HG03571 (cell line): ENCODE measurements at regions not wholly inside any gene's neighbourhood (a gene's known extent, or its start where the extent isn't known, plus 50 kb on each side); places are given as distances from the start of the nearest gene placed in this dataset.

Experiments used
- ATAC-seq: cut with Tn5 transposase; IDR thresholded peaks from one replicate; pipeline ENCODE4 v1.9.1; 2021; ENCODE audit not compliant: unreplicated experiment

DNA sequence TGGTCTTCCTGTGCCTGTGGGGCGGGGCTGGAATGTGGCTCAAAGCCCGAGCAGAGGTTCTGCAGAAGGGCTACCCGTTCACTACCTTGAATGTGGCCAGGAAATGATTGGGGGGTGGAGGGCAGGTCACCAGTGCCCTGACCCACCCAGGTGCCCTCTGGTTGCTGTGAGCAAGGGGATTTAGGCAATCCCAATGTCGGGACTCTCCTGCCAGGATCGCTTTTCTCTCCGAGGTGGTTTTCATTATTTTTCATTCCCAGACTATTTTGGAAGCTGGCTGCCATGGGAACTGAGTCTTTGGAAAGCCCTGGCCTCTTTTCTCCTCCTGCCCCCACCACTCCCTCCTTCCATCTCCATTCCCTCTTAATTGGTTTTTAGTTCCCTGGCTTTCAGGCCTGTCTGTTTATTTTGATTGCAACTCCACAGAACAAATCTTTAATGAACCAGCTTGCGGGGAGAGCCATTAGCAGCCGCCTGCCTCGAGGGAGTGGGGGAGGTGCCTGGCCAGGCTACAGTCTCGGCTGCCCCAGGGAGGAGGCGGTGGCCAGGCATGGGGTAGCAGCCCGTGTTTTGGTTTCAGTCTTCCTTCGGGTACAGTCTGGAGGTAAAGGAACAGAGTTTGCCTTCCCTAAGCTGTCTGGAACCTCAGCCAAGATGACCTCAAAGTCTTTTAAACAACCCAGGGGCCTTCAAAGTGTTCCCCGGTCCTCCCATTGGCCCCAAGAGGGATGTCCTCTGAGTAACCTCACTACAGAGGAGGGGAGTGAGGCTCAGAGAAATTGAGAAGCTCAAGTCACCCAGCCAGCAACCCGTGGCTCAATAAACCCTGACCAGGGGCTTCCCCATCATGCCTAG is 114.4 kb upstream of the HAAO start:
- no peak for ATAC-seq

DNA sequence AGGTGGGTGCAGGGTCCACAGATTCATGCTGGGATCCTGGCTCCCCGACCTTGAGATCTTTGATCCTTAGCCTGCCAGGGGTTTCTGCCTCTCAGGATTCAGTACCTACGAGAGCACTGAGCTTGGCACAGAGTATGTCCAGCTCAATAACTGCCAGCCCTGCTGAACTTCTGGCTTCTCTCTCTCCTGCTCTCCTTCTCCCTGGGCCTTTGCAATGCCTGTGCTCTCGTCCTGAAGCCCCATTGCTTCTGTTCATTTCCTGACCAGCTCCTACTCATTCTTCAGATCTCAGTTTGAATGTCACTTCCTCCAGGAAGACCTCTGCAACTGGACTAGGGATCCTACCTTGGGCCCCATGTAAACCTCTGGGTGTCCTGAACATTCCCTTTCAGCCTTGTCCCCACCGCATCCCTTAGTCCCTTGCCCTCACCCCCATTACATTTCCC is 113.8 kb upstream of the HAAO start:
- no peak for ATAC-seq

DNA sequence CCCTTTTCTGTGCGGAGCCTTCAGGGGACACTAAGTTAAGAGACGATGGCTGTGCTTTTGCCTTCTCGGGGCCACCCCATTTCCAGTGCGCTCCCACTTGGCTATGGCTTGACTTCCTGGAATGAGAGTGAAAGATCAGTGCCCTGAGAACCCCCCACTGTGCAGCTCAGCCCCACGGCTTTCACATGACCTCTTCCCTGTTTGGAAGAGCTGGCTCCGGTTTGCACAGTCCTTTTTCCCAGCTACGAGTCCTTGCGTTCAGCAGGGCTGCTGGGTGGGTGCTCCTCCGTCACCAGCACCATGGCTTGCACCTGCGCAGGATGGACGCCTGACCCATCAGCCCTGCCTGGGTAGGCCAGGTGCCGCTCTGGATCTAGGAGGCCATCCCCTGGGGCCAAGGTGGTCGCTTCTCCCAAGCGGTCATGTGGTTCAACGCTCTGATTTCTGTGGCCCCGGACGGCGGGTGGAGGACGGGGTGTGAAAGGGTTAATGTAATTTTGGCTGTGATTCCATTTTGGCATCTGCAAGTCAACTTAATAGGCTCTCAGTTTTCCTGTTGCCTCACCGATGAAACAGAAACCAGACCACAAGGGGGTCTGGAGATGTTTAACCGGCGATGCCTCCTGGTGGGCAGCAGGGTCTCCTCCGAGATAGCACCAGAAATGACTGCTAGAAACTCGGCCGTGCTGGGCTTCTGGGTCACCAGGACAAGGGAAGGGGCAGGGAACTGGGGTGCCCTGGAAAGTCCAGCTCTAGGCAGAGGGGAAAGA is 113.1 kb upstream of the HAAO start:
- ATAC-seq: no peak

DNA sequence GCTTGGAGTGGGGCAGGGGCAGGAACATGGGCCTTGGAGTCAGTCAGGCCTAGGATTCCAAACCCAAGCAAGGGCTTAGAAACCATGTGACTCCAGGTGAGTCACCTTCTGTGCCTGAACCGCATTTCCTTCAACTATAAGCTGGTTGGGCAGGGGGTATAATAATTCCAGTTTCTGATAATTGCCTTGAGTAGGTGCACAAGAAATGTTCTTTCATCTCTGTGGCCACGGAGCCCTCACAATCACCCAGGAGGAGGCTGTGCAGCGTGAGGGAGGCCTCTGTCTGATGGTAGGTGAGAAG is 112.1 kb upstream of the HAAO start:
- ATAC-seq: no peak

DNA sequence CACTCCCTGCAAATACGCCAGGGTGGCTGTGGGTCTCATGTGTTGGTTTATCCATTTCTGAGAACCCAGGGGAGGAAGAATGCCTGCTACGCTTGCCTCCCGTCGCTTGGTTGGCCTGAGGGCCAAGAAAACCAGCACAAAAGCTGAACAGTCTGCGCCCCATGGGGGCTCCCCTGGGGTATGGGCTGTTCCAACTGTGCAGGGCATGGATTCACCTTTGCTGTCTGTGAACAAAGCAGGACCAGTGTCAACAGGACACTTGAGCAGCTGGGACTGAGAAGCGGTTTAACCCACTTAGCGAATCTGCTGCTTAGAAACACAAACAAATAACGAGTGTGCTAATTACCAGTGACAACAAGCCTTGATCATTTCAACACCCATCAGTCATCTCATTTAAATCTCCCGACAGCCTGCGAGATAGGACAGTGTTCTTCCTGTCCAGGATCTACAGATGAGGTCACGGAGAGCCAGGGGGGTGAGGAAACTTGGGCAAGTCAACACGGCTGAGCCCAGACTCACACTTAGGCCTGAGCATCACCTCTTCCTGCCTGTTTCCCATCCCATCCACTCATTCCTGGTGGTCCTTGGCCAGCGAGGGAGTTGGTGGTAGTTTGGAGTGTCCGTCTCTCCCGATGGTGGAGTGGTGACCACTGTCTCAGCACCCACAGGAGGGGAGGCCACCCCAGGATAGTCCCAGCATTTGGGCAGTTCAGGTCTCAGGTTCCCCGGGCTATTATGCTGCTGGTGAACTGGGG is 111.6 kb upstream of the HAAO start:
- no peak for ATAC-seq

DNA sequence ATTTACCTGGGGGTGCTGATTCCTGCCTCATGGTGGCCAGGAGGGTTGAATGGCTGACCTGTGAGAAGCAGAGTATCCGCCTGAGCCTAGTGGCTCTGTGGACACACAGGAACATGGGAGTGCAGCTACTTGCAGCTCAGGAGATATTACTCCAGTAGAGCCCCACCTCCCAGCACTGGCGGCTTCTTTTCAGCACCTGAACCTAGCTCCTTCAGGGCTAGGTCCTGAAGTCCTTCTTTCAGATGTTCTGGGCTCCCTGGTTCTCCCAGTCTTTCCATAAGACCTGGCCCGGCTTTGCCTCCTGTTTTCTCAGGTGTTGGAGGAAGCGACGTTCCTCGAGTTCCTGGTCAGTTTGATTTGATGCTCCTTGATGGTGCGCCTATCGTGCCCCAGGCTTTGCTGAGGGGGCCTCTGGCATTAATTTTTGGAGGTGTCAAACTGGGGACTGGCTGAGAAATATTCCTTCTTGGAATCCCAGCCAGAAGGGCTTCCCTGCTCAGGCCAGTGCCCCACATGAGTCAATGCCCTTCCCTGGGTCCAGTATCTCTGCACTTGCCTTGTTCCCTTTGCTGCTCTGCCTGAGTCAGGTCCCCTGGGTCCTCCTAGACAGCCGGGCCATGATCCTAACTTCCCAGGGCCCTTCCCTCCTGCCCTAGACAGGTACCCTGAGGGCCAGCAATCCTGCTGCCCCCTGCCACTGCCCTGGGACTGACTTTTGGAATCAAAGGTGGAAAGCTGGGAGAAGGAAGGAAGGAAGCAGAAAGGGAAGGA is 110.7 kb upstream of the HAAO start:
- ATAC-seq: no peak

DNA sequence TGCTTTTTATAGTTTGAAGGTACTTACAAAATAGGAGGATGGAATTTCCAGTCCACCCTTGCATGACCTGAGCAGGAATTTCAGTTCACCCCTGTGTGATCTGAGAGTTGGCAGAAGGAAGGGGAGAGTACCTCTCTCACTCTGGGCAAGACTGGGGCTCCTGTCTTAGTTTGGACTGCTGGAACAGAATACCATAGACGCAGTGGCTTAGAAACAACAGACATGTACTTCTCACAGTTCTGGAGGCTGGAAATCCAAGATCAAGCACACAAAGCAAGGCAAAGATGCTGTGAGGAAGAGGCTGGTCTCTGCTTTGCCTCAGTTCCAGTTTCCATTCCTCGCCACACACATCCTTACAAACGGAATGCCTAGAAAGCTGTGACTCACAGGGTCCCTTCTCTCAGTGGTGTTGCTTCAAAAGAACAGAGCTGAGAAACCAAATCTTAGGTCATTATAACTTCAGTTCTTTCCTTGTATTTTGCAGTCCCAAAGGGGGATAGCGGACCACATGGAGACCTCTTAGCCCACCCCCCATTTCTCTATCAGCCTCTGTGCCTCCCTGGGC is 108.8 kb upstream of the HAAO start:
- ATAC-seq: no peak

DNA sequence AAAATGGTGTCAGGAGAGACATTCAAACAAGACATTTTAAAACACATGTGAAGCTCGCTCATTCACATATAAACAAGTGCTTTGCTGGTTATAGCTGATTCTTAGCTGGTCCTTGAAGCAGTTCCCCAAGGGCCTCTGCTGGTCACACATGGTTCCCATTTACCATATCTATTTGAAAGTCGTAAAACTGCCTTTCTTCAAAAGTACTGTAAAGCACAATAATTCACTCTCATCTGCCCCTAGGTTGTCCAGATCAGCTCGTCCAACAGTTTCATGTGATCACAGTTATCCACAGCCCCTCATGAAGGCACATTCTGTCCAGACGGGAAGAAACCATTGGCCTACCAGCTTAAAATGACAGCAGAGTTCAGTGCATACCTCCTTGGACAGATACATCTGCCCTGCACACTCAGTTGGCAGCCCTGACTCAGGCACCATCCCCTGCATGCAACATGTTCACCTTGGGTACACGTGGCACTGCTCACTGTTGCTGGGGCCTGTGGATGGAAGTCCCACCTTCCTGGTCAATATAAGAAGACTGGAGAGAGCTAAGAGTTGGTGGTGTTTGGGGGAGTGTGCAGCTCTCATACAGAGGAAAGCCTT is 108.0 kb upstream of the HAAO start:
- ATAC-seq: no peak

DNA sequence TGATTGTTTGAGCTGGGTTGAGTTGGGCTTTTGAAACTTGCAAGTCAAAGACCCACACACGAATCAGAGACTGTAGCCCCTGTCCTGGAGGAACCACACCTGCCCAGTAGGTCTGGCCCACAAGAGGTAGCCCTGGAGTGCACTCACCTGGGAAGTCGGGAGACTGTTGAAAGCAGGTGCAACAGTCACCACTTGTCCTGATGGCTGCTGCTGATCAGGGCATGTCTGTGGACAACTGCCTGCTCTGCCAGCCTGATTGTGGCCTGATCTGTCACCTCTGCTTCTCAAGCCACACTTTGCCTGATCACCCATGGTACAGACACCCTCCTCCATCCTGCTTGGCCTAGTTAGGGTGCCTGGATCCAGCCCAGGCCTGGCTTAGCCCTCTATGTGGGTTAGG is 105.0 kb upstream of the HAAO start:
- no peak for ATAC-seq

DNA sequence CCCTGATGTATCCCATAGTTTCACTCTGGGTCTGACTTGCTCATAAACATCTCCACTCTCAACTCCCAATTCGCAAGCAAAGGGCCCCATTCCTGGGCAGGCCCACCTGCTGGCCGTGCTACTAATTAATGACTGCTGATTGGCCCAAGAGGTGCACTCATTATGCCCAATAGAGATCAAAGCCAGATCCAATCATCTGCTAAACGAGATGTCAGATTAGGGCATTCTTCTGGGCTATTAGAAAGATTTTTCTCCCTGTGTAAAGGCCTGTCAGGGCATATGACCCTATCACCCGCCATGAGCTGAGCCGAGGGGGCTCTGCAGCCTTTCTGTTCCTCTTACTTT is 103.4 kb upstream of the HAAO start:
- no peak for ATAC-seq

DNA sequence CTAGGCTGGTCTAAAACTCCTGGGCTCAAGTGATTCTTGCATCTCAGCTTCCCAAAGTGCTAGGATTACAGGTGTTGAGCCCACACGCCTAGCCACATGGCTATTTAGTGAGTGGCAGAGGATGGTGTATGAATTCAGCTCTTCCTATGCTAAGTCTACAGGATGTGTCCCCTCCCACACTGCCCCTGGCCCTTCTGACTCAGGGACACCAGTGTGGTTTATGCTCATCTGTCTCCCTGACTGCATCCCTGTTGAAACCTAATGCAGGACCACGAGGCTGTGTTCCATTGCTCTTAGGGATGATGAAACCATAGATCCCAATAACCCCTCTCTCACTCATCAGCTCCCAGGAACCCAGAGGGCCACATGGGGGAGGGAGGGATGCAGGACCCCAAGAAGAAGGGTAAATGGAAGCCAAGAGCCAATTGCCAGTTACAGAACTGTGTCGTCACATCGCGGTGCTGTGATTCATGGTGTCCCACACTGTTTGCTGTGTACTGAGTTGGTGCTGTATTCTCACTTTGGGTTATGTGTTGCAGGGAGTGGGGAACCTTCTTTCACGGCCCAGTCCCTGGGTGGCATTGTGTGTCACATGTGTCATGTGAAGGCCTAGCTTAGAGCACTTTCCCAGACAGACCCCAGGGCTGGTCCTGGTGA is 102.9 kb upstream of the HAAO start:
- ATAC-seq: no peak

DNA sequence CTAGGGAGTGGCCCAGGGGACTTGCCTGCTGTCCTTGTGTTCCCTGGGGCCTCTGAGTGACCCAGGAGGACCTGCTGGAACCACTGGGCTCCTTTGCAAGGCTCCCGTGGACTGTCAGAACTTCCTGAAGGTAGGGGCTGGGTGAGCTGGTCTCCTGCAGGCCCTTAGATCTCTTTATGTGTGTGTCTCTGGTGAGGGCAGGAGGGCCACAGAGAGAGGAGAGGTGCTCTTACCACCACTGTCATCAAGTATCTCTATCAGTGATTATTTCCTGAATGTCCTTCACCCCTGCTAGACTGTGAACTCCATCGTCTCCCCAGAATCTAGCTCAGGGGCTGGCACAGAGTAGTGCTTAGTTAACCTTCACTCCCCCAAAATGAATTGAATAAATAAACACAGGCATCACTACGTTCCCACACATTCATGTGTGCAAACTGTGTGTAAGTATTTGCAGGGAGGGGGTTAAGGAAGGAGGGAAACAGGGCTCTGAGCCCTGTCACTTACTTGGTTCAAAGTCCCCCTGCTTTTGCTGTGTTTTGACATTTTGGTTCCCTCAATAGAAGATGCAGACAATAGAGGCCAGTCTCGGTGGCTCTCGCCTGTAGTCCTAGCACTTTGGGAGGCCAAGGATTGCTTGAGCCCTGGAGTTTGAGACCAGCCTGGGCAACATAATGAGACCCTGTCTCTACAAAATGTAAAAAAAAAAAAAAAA is 100.8 kb upstream of the HAAO start:
- ATAC-seq: no peak

DNA sequence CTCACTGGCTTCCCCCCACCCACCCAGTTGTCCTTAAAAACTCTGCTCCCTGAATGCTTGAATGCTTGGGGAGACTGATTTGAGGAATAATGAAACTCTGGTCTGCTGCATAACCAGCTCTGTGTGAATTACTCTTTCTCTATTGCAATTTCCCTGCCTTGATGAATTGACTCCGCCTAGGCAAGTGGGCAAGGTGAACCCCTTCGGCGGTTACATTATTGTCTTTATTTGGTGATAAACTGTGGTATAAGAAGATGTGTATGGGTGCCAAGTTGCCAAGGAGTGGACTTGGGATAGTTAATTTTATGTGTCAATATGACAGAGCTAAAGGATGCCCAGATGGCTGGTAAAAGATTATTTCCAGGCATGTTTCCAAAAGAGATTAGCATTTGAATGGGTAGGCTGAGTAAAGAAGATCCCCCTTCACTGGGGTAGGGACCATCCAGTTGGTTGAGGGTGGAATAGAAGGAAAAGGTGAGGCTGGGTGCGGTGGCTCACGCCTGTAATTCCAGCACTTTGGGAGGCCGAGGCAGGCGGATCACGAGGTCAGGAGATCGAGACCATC is 98.5 kb upstream of the HAAO start:
- no peak for ATAC-seq

DNA sequence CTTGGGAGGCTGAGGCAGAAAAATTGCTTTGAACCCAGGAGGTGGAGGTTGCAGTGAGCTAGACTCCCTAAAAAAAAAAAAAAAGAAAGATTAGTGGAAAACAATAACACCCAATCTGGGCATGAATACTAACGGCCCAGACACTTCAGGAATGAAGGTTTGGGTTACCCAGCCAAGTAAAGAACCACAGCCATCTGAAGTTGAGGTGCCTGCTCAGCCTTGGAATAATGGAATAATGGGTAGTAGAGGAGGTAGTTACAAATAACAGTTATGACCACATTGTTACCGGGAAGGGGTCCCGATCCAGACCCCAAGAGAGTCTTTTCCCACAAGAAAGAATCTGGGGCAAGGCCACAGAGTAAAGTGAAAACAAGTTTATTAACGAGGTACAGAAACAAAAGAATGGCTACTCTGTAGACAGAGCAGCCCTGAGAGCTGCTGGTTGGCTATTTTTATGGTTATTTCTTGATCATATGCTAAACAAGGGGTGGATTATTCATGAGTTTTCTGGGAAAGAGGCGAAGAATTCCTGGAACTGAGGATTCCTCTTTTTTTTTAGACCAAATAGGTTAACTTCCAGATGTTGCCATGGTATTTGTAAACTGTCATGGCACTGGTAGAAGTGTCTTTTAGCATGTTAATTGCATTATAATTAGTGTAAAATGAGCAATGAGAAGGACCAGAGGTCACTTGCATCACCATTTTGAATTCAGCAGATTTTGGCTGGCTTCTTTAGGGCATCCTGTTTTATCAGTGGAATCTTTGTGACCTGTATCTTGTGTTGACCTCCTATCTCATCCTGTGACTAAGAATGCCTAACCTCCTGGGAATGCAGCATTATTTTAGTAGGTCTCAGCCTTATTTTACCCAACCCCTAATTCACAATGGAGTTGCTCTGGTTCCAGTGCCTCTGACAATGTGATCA is 96.2 kb upstream of the HAAO start:
- ATAC-seq: no peak

DNA sequence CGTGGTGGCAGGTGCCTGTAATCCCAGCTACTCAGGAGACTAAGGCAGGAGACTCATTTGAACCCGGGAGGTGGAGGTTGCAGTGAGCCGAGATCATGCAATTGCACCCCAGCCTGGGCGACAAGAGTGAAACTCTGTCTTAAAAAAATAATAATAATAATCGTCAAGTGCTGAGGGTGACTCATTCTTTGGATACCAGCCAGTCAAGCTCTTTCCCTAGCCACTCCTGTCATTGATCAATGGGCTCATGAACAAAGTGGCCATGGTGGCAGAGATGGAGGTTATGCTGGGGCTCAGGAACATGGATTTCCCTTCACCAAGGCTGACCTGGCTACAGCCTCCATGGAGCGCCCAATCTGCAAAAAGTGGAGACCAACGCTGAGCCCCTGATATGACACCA is 94.5 kb upstream of the HAAO start:
- no peak for ATAC-seq

DNA sequence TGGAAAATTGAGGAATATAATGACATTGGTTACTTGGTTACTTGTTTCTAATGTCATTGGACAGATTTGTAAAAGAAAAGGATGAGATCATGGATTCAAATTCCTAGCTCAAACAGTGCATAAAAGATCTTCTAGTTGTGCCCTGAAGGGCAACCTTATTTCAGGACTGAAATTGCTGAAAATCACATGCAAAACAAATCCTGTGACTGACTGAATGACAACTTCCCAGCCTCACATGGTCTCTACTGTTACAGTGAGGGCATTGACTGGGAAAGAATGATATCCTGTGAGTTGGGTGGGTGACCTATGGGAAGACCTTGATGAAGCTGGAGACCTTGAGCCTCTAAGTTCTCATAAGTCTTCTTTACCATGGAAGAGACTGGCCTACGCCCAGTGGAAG is 90.4 kb upstream of the HAAO start:
- ATAC-seq: no peak

DNA sequence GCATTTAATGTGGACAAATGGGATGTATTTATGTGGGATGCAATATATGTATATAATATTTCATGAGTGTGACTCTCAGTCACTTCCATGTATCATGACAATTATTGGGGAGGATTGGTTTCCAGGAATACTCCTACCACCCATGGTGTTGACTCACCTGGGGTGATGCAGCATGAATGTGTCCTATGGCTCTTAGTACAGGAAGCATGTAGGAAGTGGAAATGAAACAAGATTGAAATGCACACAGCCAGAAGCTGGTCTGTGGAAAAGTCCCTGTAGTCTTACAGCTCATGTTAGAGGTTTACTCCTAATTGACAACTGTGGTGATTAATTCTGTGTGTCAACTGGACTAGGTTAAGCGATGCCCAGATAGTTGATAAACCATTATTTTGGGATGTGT is 89.3 kb upstream of the HAAO start:
- no peak for ATAC-seq
